Neural crest cell (in vitro differentiated cells): ENCODE measurements at regions not wholly inside any gene's neighbourhood (a gene's known extent, or its start where the extent isn't known, plus 50 kb on each side); places are given as distances from the start of the nearest gene placed in this dataset.
"Not testable (repeated sequence)": the region's sequence is repeated elsewhere in the genome, so short reads cannot be mapped to it uniquely, and the experiment has no call there.

Source experiments
- DNase-seq: peaks from one replicate; pipeline ENCODE4 v3.0.0; 2021; ENCODE audit warnings: low read depth, mixed read lengths, low spot score
- H3K27ac Mint-ChIP-seq: one replicate; pipeline ENCODE4 v1.8.0; 2021; ENCODE audit warnings: mild to moderate bottlenecking, mixed read lengths; ENCODE audit not compliant: unreplicated experiment
- H3K27me3 Mint-ChIP-seq: 2 replicates; pipeline ENCODE4 v1.8.0; 2021; ENCODE audit warnings: low read depth, mild to moderate bottlenecking, mixed read lengths
- H3K36me3 Mint-ChIP-seq: 2 replicates; pipeline ENCODE4 v1.8.0; 2021; ENCODE audit warnings: low read depth, mild to moderate bottlenecking, mixed read lengths
- H3K4me1 Mint-ChIP-seq: 2 replicates; pipeline ENCODE4 v1.8.0; 2021; ENCODE audit warnings: mixed read lengths
- H3K4me3 Mint-ChIP-seq: one replicate; pipeline ENCODE4 v1.8.0; 2021; ENCODE audit warnings: mild to moderate bottlenecking, mixed read lengths
- H3K9me3 Mint-ChIP-seq: 2 replicates; pipeline ENCODE4 v1.8.0; 2021; ENCODE audit warnings: mixed read lengths
- TF ChIP-seq, protein P1 (sequence below): fragments of 200-600 bp; sonication (generic); conservative IDR thresholded peaks from 2 replicates; pipeline ENCODE4 v1.5.0; 2021; ENCODE audit warnings: antibody characterized with exemption, mild to moderate bottlenecking

DNA sequence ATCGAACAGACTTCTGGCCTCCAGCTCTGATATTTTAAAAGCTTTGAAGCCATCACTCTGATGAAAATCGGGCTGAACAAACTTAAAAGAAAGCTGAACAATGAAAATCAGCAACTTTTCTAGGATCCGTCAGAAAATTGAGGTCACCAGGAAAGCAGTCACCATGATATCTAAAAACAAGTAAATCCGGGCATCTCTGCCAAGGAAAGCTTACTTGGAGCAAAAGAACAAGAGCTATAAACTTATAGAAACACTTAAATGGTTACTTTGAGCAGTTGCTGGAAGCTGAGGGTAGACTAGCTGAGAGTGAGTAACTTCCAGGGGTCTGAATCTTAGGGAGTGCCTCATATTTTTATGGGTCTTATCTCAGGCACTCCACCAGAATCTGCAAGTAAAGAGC, 1043.0 kb upstream of the CDH18 start:
- Mint-ChIP-seq H3K27me3 (no peaks in the 10 kb centered on the region), H3K36me3 (no peaks in the 10 kb centered on the region), H3K4me3 (no peak overlapping the region), H3K4me1 (no peaks in the 10 kb centered on the region), H3K9me3 (peaks cover 2% of the 10 kb centered on the region), H3K27ac (no peak overlapping the region)
- TF ChIP-seq, protein P1, sequence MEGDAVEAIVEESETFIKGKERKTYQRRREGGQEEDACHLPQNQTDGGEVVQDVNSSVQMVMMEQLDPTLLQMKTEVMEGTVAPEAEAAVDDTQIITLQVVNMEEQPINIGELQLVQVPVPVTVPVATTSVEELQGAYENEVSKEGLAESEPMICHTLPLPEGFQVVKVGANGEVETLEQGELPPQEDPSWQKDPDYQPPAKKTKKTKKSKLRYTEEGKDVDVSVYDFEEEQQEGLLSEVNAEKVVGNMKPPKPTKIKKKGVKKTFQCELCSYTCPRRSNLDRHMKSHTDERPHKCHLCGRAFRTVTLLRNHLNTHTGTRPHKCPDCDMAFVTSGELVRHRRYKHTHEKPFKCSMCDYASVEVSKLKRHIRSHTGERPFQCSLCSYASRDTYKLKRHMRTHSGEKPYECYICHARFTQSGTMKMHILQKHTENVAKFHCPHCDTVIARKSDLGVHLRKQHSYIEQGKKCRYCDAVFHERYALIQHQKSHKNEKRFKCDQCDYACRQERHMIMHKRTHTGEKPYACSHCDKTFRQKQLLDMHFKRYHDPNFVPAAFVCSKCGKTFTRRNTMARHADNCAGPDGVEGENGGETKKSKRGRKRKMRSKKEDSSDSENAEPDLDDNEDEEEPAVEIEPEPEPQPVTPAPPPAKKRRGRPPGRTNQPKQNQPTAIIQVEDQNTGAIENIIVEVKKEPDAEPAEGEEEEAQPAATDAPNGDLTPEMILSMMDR: no peak
- no peak for DNase-seq

DNA sequence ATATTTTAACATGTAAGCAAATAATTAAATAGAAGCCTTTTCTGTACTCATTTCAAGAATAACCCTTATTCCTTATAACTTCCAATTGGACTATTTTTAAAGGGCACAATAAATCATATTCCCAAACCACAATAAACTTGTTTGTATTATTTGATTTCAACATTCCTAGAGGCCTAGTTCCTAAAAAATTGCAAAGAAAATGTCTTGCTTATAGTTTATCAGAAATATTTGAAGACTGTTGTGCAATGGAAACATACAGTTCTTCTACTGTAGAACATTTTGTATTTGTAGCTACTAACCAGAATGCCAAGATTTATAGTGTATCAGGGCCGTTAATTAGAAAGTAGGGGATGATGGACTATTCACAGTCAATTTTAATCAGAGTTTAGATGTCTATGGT, 1037.0 kb upstream of the CDH18 start:
- Mint-ChIP-seq H3K4me1 (no peaks in the 10 kb centered on the region), H3K27me3 (no peaks in the 10 kb centered on the region), H3K36me3 (no peaks in the 10 kb centered on the region), H3K9me3 (peaks cover 9% of the 10 kb centered on the region), H3K4me3 (no peak overlapping the region), H3K27ac (no peak overlapping the region)
- DNase-seq: no peak
- TF ChIP-seq, protein P1: no peak

DNA sequence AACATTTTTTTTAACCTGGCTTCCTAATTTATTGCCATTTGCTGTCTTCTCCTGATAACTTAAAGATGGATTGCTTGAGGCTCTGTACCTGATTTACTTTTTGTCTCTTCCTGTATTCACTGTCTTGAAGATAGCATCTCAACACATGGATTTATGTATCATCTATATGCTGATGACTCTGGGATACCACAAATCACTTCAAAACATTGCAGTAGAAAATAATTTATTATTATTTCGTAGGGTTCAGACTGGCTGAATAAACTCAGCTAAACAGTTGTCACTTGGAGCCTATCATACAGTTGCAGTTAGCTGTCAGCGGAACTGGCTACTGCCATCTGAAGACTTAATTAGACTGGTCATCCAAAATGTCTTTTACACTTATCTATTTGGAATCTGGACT, 1025.2 kb upstream of the CDH18 start:
- TF ChIP-seq, protein P1: no peak
- Mint-ChIP-seq H3K4me3 (no peak overlapping the region), H3K4me1 (no peaks in the 10 kb centered on the region), H3K27me3 (no peaks in the 10 kb centered on the region), H3K9me3 (no peaks in the 10 kb centered on the region), H3K27ac (no peak overlapping the region), H3K36me3 (no peaks in the 10 kb centered on the region)
- DNase-seq: no peak

DNA sequence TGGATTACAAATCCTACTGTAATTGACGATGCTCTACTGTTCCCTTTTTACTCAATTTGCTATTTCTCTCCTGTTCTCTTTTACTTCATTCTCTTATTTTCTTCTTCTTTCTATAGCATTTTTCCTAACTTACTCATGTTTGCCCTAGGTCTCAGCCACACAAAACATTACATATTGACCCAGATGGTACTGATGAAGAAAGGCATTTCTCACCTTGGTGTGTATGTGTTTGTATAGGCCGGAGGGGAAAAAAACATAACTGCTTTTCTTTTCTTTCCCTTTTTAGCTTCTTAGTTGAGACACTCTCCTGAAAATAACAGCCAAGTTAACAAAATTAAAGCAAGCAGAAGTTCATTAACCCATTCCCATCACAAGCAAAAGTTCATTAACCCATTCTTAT, 1019.8 kb upstream of the CDH18 start:
- H3K9me3 Mint-ChIP-seq: no peaks in the 10 kb centered on the region
- no peak overlapping the region for H3K27ac Mint-ChIP-seq
- TF ChIP-seq, protein P1: no peak
- H3K36me3 Mint-ChIP-seq: no peaks in the 10 kb centered on the region
- no peaks in the 10 kb centered on the region for H3K27me3 Mint-ChIP-seq
- no peaks in the 10 kb centered on the region for H3K4me1 Mint-ChIP-seq
- no peak overlapping the region for H3K4me3 Mint-ChIP-seq
- DNase-seq: no peak

DNA sequence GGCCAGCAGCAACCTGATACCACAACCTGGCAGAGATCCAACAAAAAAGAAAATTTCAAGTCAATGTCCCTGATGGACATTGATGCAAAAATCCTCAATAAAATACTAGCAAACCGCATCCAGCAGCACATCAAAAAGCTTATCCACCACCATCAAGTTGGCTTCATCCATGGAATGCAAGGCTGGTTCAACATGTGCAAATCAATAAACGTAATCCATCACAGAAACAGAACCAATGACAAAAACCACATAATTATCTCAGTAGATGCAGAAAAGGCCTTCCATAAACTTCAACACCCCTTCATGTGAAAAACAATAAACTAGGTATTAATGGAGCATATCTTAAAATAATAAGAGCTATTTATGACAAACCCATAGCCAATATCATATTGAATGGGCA, 1000.9 kb upstream of the CDH18 start:
- not testable (repeated sequence) for H3K27me3 Mint-ChIP-seq, H3K36me3 Mint-ChIP-seq, H3K27ac Mint-ChIP-seq, H3K4me1 Mint-ChIP-seq, H3K9me3 Mint-ChIP-seq, DNase-seq, H3K4me3 Mint-ChIP-seq

DNA sequence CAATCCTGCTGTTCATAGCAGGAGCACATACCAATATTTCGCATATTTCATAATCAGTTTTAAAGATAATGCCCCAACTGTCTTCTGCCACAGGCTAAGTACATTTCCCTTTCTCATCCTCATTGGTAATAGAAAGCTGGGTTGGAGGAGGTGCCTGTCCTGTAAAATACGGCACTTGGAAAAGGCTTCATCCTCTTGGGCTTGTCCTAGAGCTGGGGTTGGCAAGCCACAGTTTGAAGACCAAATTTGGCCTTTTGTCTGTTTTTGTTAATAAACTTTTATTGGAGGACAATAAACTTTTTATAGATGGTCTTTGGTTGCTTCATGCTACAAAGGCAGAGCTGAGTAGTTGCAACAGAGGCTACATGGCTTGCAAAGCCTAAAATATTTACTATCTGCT, 997.8 kb upstream of the CDH18 start:
- Mint-ChIP-seq H3K27ac (no peak overlapping the region), H3K36me3 (no peaks in the 10 kb centered on the region), H3K27me3 (no peaks in the 10 kb centered on the region), H3K4me3 (no peak overlapping the region), H3K9me3 (peaks cover 8% of the 10 kb centered on the region), H3K4me1 (no peaks in the 10 kb centered on the region)
- no peak for DNase-seq
- TF ChIP-seq, protein P1: no peak
